Hippocampal formation (tissue), 2 donors: ENCODE measurements at regions not wholly inside any gene's neighbourhood (a gene's known extent, or its start where the extent isn't known, plus 50 kb on each side); places are given as distances from the start of the nearest gene placed in this dataset.

ENCODE experiments used
- DNase-seq, 2 donors: peaks; one replicate each; lab custom pipeline; 2025; lab: John Stamatoyannopoulos, UW

GRCh38 chr5:175388531-175388930 is 55.5 kb downstream of the DRD1 start:
- no peak for DNase-seq

DNA sequence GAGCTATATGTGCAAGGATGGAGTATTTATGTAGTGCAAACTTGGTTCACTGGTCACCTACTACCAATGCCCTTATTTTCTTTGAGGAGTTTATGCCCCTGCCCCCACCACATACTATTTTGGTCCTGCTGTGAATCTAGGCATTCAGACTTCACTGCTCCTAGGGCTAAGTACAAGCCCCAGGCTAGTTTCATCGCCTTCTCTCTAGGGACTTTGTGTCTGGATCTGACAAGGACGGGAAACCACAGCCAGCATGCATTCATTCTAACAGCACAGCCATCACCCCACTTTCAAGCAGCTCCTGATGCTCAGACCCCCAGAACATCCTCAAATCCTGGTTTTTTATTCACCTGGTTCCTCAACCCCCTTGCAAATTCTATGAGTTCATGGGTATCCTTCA is 56.8 kb downstream of the DRD1 start:
- no peak for DNase-seq

GRCh38 chr5:175386526-175386925 is 57.5 kb downstream of the DRD1 start:
- no peak for DNase-seq

DNA sequence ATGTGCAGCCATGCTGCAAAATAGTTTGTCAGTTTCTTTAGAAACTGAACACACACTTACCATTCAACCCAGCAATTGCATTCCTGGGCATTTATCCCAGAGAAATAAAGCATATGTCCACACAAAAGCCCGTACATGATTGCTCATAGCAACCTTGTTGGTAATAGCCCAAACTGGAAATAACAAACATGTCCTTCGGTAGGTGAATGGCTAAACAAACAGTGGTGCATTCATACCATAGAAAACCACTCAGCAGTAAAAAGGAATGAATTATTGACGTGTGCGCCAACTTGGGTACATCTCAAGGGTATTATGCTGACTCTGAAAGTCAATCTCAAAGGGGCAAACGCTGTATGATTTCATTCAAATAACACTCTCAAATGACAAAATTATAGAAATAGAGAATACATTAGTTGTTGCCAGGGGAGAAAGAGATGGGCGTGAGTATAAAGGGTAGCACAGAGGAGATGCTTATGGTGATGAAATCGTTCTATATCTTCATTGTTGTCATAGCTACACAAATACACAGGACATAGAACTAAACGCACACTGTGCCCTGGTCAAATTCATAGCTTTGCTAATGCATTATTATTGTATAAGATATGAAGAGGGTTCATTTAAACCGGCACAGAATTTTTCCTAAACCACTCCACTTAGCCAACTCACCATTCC is 58.2 kb downstream of the DRD1 start:
- no peak for DNase-seq

GRCh38 chr5:175384724-175385552 is 59.0 kb downstream of the DRD1 start:
- DNase-seq = no peak

- DNase-seq = peak; percentile 20 to 62
Measured at GRCh38 chr5:175383350-175383749, 60.6 kb downstream of the DRD1 start.

GRCh38 chr5:175382171-175382570 is 61.8 kb downstream of the DRD1 start:
- DNase-seq = no peak

DNA sequence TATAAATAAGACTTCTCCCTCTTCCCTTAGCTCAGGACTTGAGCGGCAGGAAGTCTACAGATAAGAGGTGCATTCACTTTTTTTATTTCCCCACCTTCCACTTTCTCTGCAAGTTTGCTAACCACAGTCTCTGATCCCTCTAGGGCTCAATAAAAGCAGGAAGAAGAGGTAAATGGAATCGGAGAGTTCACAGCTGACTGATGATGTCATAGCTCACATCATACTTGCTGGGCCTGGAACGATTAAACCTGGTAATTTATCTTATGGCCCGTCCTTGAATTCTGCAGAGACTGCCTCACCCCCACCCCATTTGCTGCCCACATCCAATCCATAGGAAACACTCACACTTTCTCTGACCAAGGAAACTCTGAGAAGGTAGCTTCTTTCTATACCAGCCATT is 62.9 kb downstream of the DRD1 start:
- no peak for DNase-seq

- no peak for DNase-seq
Measured at GRCh38 chr5:175380701-175381100, 63.3 kb downstream of the DRD1 start.

GRCh38 chr5:175379867-175380266 is 64.1 kb downstream of the DRD1 start:
- no peak for DNase-seq

- no peak for DNase-seq
Measured at GRCh38 chr5:175378444-175379028, 65.4 kb downstream of the DRD1 start.

DNA sequence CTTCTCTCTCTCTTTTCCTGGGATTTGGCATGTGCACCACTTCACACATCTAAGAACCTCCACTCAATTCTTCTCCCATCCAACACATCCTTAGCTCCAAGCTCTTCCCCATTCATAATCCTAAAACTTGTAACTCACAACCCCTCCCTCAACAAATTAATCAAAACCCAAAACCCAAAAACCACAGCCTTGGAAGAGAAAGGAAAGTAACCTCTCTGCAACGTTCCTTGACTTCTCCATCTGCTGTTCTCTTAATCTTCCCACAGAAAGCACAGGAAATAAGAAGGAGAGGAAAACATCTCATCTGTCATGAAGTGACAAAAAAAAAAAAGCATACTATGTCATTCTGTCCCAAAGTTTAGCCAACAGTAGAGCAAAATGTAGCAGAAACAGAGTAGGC is 66.2 kb downstream of the DRD1 start:
- no peak for DNase-seq

DNA sequence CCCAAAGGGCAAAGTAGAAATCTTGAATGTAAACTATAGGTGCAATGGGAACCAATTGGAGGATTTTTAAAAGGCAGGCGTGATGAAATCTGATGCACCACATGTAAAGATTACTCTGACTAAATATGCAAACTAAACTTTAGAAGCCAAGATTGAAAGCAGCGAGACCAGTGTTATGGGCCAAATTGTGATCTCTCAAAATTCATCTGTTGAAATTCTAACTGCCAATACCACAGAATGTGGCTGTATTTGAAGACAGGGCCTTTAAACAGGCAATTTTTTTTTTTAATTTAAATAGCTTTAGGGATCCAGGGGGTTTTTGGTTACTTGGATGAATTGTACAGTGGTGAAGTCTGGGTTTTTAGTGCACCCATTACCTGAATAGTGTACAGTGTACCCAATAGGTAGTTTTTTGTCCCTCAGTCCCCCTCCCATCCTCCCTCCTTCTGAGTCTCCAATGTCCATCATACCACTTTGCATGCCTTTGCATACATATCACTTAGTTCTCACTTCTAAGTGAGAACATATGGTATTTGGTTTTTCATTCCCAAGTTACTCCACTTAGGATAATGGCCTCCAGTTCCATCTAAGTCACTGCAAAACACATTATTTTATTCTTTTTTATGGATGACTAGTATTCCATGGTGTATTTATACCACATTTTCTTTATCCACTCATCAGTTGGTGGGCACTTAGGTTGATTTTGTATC is 69.7 kb downstream of the DRD1 start:
- no peak for DNase-seq

DNA sequence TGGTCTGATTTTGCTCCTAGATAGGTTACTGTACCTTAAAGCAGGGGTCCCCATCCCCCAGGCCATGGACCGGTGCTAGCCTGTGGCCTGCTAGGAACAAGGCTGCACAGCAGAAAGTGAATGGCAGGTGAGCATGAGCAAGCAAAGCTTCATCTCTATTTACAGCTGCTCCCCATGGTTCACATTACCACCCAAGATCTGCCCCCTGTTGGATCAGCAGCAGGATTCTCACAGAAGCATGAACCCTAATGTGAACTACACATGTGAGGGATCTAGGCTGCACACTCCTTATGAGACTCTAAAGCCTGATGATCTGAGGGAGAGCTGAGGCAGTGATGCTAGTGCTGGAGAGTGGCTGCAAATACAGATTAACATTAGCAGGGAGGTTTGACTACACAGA is 78.1 kb downstream of the DRD1 start:
- DNase-seq = no peak

DNA sequence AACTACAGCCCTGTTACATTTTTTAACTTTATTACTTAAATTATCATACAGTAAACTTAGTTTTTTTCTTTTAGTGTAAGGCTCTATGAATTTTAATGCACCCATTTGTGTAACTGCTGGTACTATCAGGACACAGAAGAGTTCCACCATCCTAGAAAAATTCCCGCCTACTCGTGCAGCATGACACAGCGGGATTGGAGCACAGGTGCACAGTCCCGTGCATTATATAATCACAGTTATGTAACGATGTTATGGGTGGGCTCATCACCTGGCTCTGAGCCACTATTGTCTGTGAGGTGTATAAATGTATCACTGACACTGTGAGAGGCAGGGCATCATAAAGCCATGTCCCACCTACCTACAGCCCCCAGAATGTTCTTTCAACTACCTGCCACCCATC is 80.7 kb downstream of the DRD1 start:
- no peak for DNase-seq

- no peak for DNase-seq
Measured at GRCh38 chr5:175357995-175358394, 86.0 kb downstream of the DRD1 start.

DNA sequence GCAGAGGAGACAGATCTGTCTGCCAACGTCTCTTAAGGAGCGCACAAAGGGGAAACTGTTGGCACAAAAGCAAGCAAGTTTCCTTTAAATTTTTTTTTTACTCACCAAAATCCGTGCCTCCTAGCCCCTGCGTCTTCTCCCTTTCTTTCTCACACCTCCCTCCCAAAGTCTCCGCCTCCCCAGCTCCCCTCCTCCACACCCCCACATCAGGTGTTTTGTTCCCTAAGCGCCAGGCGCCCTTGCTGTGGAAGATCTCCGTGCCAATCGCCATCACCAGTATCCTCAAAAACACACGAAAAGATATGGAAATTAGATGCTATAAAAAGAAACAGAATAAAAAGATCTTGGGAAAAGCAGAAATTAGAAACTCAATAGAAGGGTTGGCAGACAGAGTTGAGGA is 87.6 kb downstream of the DRD1 start:
- DNase-seq = no peak

- no peak for DNase-seq
Measured at GRCh38 chr5:175354964-175355363, 89.0 kb downstream of the DRD1 start.

DNA sequence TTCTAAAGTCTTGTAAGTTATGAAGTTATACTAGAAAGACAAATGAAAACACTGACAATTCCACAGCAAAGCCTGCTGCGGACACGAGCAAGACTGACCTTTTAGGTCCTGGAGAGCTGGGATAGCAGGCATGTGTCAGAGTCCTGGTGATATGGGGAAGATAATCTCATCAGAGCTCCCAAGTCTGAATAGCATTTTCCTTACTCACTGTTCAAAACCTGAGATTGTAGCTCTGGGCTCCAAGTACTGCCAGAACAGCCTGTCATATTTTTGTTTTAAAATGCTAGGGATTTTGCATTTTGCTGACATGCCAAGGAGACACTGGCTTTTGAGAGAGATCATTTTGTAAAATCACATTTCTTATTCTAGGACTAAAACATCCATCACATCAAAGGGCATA is 90.1 kb downstream of the DRD1 start:
- no peak for DNase-seq

DNA sequence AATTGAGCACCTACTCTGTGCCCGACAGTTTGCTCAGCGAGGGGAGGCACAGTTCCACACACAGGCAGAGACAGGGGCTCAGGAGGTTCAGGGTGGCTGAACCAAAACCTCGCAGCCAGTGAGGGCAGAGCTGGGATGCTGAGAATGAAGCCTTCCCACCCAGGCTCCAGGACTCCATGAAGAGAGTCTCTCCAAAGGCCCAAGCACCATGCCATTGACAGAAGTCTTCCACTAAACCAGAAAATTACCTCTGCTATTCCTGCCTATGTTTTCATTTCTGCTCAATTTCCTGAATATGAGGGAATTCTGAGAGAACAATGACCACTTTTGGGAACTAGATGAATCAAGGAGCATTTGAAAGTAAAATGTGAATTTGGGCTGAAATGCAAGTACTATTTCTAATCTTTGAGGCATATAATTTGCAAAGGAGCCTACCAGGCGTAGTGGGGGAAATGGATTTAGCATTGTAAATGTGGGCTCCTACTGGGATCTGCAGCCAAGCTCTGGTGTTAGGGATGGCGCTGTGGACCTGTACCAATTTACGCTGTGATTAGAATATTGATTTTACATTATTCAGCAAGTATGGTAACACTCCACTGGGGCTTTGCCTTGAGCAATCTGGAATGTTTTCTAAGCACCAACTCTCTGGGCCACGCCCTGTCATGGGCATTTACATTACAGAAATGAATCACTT is 91.9 kb downstream of the DRD1 start:
- no peak for DNase-seq

- no peak for DNase-seq
Measured at GRCh38 chr5:175351126-175351525, 92.9 kb downstream of the DRD1 start.

- DNase-seq = no peak
Measured at GRCh38 chr5:175347931-175348330, 96.1 kb downstream of the DRD1 start.
